ENCODE measurements at regions not wholly inside any gene's neighbourhood (a gene's known extent, or its start where the extent isn't known, plus 50 kb on each side); places are given as distances from the start of the nearest gene placed in this dataset.

GRCh38 chr1:9439074-9439761 lies 100.0 kb upstream of the SLC25A33 start:
- no peak overlapping the region for H3K27ac ChIP-seq (ENCODE audit: insufficient read length, low read depth, low read length)
- Mint-ChIP-seq H3K4me1 (peaks cover 4 to 20% of the 10 kb centered on the region in 2 experiments; a peak in 2 of 4 replicates), H3K27ac (no peak overlapping the region)

More at GRCh38 chr1:9439074-9439761, 100.0 kb upstream of the SLC25A33 start:
- H2BK12ac ChIP-seq (ENCODE audit: insufficient read length, low read depth, low read length): no peak overlapping the region
- no peak overlapping the region for H3K4me2 ChIP-seq (ENCODE audit: insufficient read depth, insufficient read length, low read length)
- H3K79me1 ChIP-seq (ENCODE audit: insufficient read depth, low read depth, low read length, poor library complexity, severe bottlenecking): no peaks in the 10 kb centered on the region
- no peak overlapping the region for H3K4ac ChIP-seq (ENCODE audit: low read depth, low read length)
- no peak for DNase-seq
- no peaks in the 10 kb centered on the region for H3K27me3 ChIP-seq (ENCODE audit: insufficient read depth, low read length)
- H3K23ac ChIP-seq (ENCODE audit: insufficient read length, low read depth, low read length): no peak overlapping the region
- H2BK120ac ChIP-seq (ENCODE audit: low read depth, low read length, poor library complexity, severe bottlenecking): no peak overlapping the region
- Mint-ChIP-seq H3K4me3 (no peak overlapping the region), H3K36me3 (ENCODE audit: insufficient read depth in 1 of 3, low read depth in 3 of 3) (no peaks in the 10 kb centered on the region), H3K27me3 (ENCODE audit: low read depth) (peaks cover 17% of the 10 kb centered on the region), H3K9me3 (no peaks in the 10 kb centered on the region)
- no peak overlapping the region for H3K56ac ChIP-seq (ENCODE audit: insufficient read length, low read depth, low read length)
- H3K9ac ChIP-seq (ENCODE audit: extremely low read depth, insufficient read length, low read length): no peak overlapping the region
- no peak overlapping the region for H2AK5ac ChIP-seq (ENCODE audit: insufficient read length, low read length)
- H3K9me3 ChIP-seq (ENCODE audit: control insufficient read depth, low read depth, low read length): no peaks in the 10 kb centered on the region
- no peak overlapping the region for H3T11ph ChIP-seq (ENCODE audit: low read length)
- no peak overlapping the region for H2AFZ ChIP-seq (ENCODE audit: low read length)
- H3K18ac ChIP-seq (ENCODE audit: insufficient read length, low read depth, low read length): no peak overlapping the region
- H2BK15ac ChIP-seq (ENCODE audit: low read depth, low read length): no peak overlapping the region
- no peak overlapping the region for H2BK20ac ChIP-seq (ENCODE audit: low read depth, low read length, poor library complexity, severe bottlenecking)
- no peak overlapping the region for H3K14ac ChIP-seq (ENCODE audit: insufficient read depth, low read length)
- TF ChIP-seq, protein P1, sequence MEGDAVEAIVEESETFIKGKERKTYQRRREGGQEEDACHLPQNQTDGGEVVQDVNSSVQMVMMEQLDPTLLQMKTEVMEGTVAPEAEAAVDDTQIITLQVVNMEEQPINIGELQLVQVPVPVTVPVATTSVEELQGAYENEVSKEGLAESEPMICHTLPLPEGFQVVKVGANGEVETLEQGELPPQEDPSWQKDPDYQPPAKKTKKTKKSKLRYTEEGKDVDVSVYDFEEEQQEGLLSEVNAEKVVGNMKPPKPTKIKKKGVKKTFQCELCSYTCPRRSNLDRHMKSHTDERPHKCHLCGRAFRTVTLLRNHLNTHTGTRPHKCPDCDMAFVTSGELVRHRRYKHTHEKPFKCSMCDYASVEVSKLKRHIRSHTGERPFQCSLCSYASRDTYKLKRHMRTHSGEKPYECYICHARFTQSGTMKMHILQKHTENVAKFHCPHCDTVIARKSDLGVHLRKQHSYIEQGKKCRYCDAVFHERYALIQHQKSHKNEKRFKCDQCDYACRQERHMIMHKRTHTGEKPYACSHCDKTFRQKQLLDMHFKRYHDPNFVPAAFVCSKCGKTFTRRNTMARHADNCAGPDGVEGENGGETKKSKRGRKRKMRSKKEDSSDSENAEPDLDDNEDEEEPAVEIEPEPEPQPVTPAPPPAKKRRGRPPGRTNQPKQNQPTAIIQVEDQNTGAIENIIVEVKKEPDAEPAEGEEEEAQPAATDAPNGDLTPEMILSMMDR (conservative IDR thresholded peaks at IDR 0.05): no peak
- H4K91ac ChIP-seq (ENCODE audit: insufficient read length, low read depth, low read length): no peak overlapping the region
- no peaks in the 10 kb centered on the region for H3K79me2 ChIP-seq (ENCODE audit: insufficient read depth, low read length)
- no peaks in the 10 kb centered on the region; the same call in 1 of the 2 replicates for H3K4me1 ChIP-seq (ENCODE audit: insufficient read depth, low read length)
- H4K5ac ChIP-seq (ENCODE audit: insufficient read length, low read depth, low read length): no peak overlapping the region
- no peak overlapping the region for H4K8ac ChIP-seq (replicated peaks; ENCODE audit: insufficient read length, low read depth, low read length)
- whole genome bisulfite sequencing (ENCODE audit: extremely low coverage, insufficient read length, low lambda C conversion rate): no CpG with 5 or more reads among the region's 9 CpGs
- H4K20me1 ChIP-seq (ENCODE audit: control insufficient read depth, insufficient read depth, insufficient read length): no peaks in the 10 kb centered on the region
- no peaks in the 10 kb centered on the region for H3K23me2 ChIP-seq (ENCODE audit: insufficient read length, low read depth, low read length, poor library complexity, severe bottlenecking)
- H2BK5ac ChIP-seq (ENCODE audit: insufficient read length, low read length): no peak overlapping the region

All from H9 (cell line).